Parathyroid adenoma (tissue), 2 donors: ENCODE measurements at regions not wholly inside any gene's neighbourhood (a gene's known extent, or its start where the extent isn't known, plus 50 kb on each side); places are given as distances from the start of the nearest gene placed in this dataset.

Experiments
- H2AFZ ChIP-seq: fragments of 300-600 bp; sonication (generic); one replicate; pipeline ENCODE4 v1.7.0; 2017; ENCODE audit warnings: antibody characterized with exemption, mild to moderate bottlenecking
- H3K27ac ChIP-seq: fragments of 300-600 bp; sonication (generic); one replicate; pipeline ENCODE4 v1.7.0; 2017
- H3K27me3 ChIP-seq: fragments of 300-600 bp; sonication (generic); one replicate; pipeline ENCODE4 v1.7.0; 2017; ENCODE audit warnings: low read length; ENCODE audit not compliant: control insufficient read depth, insufficient read depth
- H3K36me3 ChIP-seq: fragments of 300-600 bp; sonication (generic); one replicate; pipeline ENCODE4 v1.7.0; 2017; ENCODE audit warnings: low read length; ENCODE audit not compliant: control insufficient read depth, insufficient read depth
- H3K4me1 ChIP-seq: fragments of 300-600 bp; sonication (generic); one replicate; pipeline ENCODE4 v1.7.0; 2017; ENCODE audit warnings: control low read depth
- H3K4me2 ChIP-seq: fragments of 300-600 bp; sonication (generic); one replicate; pipeline ENCODE4 v1.7.0; 2017; ENCODE audit warnings: low read length
- H3K4me3 ChIP-seq: fragments of 300-600 bp; sonication (generic); one replicate; pipeline ENCODE4 v1.7.0; 2017; ENCODE audit warnings: low read depth, low read length
- H3K79me2 ChIP-seq: fragments of 300-600 bp; sonication (generic); one replicate; pipeline ENCODE4 v1.7.0; 2017; ENCODE audit warnings: control low read depth
- H3K9ac ChIP-seq: fragments of 300-600 bp; sonication (generic); one replicate; pipeline ENCODE4 v1.7.0; 2017; ENCODE audit warnings: mild to moderate bottlenecking
- H3K9me3 ChIP-seq: fragments of 300-600 bp; sonication (generic); one replicate; pipeline ENCODE4 v1.7.0; 2017; ENCODE audit warnings: low read length; ENCODE audit not compliant: control insufficient read depth
- TF ChIP-seq, protein P1 (sequence below): fragments of 300-600 bp; sonication (generic); IDR thresholded peaks from one replicate; pipeline ENCODE4 v1.7.0; 2017; ENCODE audit warnings: antibody characterized with exemption, mild to moderate bottlenecking
- donor health status: primary hyperparathyroidism.

DNA sequence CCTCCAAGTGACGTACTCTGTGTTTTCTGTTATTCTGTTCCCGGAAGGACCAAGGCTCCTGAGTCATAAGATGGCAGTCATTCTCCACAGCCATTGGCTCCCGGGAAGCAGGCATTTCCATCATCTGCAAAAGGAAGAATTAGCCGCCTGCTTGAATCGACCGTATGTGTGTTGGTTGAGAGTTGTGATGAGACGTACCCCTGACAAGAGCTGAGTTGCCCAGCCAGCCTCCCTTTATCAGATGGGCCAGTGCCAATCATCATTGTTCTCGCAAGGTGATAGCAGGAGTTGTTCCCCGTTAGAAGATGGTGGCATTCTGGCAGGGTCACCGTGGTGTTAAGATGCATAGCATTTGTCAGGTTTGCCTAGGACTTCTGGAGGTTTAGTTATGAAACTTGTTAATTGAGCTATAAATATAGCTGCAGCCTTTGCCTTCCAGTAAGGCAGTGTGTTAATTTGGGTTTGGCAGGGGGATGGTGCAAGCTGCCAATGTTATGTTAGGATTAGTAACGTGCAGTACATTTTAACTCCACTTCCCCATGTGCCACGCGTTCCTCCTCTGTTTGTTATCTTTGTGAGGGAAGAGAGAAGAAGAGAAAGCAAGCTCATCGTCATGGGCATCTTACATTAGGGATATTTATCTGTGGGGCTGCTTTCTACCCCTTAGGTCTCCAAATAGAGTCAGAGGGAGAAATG, 652.7 kb upstream of the FANCL start:
- H3K4me1 ChIP-seq = no peaks in the 10 kb centered on the region
- H3K9me3 ChIP-seq = no peaks in the 10 kb centered on the region
- TF ChIP-seq, protein P1, sequence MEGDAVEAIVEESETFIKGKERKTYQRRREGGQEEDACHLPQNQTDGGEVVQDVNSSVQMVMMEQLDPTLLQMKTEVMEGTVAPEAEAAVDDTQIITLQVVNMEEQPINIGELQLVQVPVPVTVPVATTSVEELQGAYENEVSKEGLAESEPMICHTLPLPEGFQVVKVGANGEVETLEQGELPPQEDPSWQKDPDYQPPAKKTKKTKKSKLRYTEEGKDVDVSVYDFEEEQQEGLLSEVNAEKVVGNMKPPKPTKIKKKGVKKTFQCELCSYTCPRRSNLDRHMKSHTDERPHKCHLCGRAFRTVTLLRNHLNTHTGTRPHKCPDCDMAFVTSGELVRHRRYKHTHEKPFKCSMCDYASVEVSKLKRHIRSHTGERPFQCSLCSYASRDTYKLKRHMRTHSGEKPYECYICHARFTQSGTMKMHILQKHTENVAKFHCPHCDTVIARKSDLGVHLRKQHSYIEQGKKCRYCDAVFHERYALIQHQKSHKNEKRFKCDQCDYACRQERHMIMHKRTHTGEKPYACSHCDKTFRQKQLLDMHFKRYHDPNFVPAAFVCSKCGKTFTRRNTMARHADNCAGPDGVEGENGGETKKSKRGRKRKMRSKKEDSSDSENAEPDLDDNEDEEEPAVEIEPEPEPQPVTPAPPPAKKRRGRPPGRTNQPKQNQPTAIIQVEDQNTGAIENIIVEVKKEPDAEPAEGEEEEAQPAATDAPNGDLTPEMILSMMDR = no peak
- no peaks in the 10 kb centered on the region for H3K27me3 ChIP-seq
- H3K79me2 ChIP-seq = no peaks in the 10 kb centered on the region
- no peak overlapping the region for H2AFZ ChIP-seq
- H3K9ac ChIP-seq = no peak overlapping the region
- H3K27ac ChIP-seq = no peak overlapping the region
- no peak overlapping the region for H3K4me3 ChIP-seq
- H3K36me3 ChIP-seq = no peaks in the 10 kb centered on the region
- H3K4me2 ChIP-seq = no peak overlapping the region

DNA sequence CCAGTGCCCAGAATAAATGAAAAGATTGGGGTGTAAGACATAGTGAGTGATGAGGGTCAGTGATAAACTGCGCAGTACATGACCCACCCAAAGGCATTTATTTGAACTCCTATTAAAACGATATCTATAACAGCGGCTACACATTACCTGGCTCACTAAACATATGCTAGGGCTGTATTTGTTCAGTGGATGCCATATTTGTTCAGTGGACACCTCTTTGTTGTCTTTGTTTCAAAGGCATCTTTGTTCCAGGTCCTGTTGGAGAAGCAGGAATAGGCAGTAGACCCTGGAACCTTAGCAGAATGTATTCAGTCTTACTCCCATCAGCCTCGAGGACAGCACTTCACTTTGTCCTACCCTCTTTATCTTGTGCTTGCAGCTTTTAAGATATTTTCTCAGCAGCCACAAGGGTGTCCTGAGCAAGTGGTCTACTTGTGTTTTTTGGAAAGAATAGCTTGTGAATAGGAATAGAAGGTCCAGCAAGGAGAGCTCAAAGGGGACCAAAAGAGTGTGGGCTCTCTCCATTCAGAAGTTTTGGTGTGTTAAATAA, 650.8 kb upstream of the FANCL start:
- H3K4me1 ChIP-seq = no peaks in the 10 kb centered on the region

DNA sequence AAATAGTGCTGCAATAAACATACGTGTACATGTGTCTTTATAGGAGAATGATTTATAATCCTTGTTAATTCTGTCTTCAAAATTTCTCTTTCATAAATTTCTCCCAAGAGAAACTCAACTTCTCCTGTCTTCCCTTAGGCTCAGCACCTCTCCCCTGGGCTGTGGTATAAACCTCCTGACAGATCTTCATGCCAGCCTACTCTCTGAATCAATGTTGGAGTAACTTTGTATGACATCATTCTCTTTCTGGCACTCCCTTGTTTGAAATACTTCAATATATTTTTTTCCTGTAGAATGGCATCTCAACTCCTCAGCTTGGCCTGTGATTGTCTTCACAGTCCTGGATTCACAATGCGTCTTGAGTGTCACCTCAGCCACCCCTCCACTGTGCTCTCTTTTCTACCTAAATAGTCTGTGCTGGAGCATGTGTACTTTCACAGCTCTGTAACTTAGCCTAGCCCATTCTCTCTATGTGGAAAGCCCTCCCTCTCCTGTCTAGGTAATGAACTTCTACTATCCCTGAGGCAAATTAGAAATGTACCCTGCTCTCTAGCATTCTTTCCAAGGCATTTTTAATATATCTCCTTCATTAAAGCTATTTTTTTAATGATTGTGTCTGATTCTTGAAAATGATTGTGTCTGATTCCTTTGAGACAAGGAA, 649.9 kb upstream of the FANCL start:
- Histone ChIP-seq H3K9me3 (no peaks in the 10 kb centered on the region), H2AFZ (no peak overlapping the region), H3K27ac (no peak overlapping the region), H3K4me2 (no peak overlapping the region), H3K4me3 (no peak overlapping the region), H3K36me3 (no peaks in the 10 kb centered on the region), H3K9ac (no peak overlapping the region), H3K27me3 (no peaks in the 10 kb centered on the region), H3K4me1 (no peaks in the 10 kb centered on the region), H3K79me2 (no peaks in the 10 kb centered on the region)
- TF ChIP-seq, protein P1 = no peak

More for the DNA sequence above, 650.8 kb upstream of the FANCL start:
- no peaks in the 10 kb centered on the region for H3K79me2 ChIP-seq
- H3K9ac ChIP-seq = no peak overlapping the region
- no peak overlapping the region for H3K27ac ChIP-seq
- H3K4me2 ChIP-seq = no peak overlapping the region
- no peaks in the 10 kb centered on the region for H3K27me3 ChIP-seq
- H3K36me3 ChIP-seq = no peaks in the 10 kb centered on the region
- H2AFZ ChIP-seq = no peak overlapping the region
- H3K4me3 ChIP-seq = no peak overlapping the region
- TF ChIP-seq, protein P1 = no peak
- no peaks in the 10 kb centered on the region for H3K9me3 ChIP-seq

DNA sequence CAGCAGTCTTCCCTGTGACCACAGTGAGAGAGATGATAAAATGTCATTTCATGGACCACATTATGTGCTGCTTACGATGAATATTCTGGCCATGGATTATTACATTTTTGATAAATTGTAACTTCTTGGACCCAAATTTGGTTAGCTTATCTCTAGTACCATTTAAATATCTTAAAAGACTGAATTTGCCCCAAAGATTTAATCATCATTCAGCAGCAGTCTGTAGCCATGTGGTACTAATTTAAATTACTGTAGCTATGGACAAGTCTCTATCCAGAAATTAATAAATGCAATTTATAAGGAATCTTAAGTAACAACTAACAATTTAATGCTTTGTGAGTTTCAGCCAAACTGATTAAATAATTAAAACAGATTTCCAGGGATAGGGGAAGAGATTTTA, 644.9 kb upstream of the FANCL start:
- Histone ChIP-seq H3K4me2 (no peak overlapping the region), H3K27me3 (no peaks in the 10 kb centered on the region), H3K27ac (no peak overlapping the region), H3K9ac (no peak overlapping the region), H3K79me2 (no peaks in the 10 kb centered on the region), H2AFZ (no peak overlapping the region), H3K4me3 (no peak overlapping the region), H3K4me1 (no peaks in the 10 kb centered on the region), H3K9me3 (no peaks in the 10 kb centered on the region), H3K36me3 (no peaks in the 10 kb centered on the region)
- TF ChIP-seq, protein P1 = no peak
